ENCODE measurements at regions not wholly inside any gene's neighbourhood (a gene's known extent, or its start where the extent isn't known, plus 50 kb on each side); places are given as distances from the start of the nearest gene placed in this dataset.

- no peak overlapping the region for H3K27ac Mint-ChIP-seq
- no peaks in the 10 kb centered on the region for H3K36me3 Mint-ChIP-seq (ENCODE audit: low read depth)
- no peak for DNase-seq
- H3K9me3 Mint-ChIP-seq = no peaks in the 10 kb centered on the region
- H3K4me1 Mint-ChIP-seq = no peaks in the 10 kb centered on the region
- H3K4me3 Mint-ChIP-seq = no peak overlapping the region
- ChIA-PET CTCF (no interaction called here), POLR2A (no interaction called here)
- H3K27me3 Mint-ChIP-seq = peaks cover 47% of the 10 kb centered on the region
These were observed 510.3 kb downstream of the BRD1 start for GRCh38 chr22:49317369-49317768.

- POLR2A ChIA-PET = no interaction called here
- DNase-seq = no peak
These were observed 515.1 kb downstream of the BRD1 start for GRCh38 chr22:49312601-49313000.

GRCh38 chr22:49310354-49310753, 517.3 kb downstream of the BRD1 start:
- Mint-ChIP-seq H3K36me3 (ENCODE audit: low read depth) (no peaks in the 10 kb centered on the region), H3K4me1 (no peaks in the 10 kb centered on the region), H3K27ac (no peak overlapping the region), H3K4me3 (no peak overlapping the region), H3K27me3 (peaks cover 24% of the 10 kb centered on the region), H3K9me3 (no peaks in the 10 kb centered on the region)
- no peak for DNase-seq
- CTCF ChIA-PET = no interaction called here
- POLR2A ChIA-PET = no interaction called here

More at GRCh38 chr22:49312601-49313000, 515.1 kb downstream of the BRD1 start:
- Mint-ChIP-seq H3K4me3 (no peak overlapping the region), H3K4me1 (no peaks in the 10 kb centered on the region), H3K36me3 (ENCODE audit: low read depth) (no peaks in the 10 kb centered on the region), H3K27ac (no peak overlapping the region), H3K9me3 (no peaks in the 10 kb centered on the region), H3K27me3 (peaks cover 34% of the 10 kb centered on the region)
- CTCF ChIA-PET = no interaction called here

- ChIA-PET CTCF (no interaction called here), POLR2A (no interaction called here)
- Mint-ChIP-seq H3K4me1 (no peaks in the 10 kb centered on the region), H3K27ac (no peak overlapping the region), H3K4me3 (no peak overlapping the region), H3K27me3 (peaks cover 14% of the 10 kb centered on the region), H3K9me3 (no peaks in the 10 kb centered on the region), H3K36me3 (ENCODE audit: low read depth) (no peaks in the 10 kb centered on the region)
- DNase-seq = no peak
These were observed 519.4 kb downstream of the BRD1 start for GRCh38 chr22:49308300-49308699.

- no peak for DNase-seq
- H3K4me1 Mint-ChIP-seq = no peaks in the 10 kb centered on the region
- H3K27me3 Mint-ChIP-seq = peaks cover 10% of the 10 kb centered on the region
- no peaks in the 10 kb centered on the region for H3K9me3 Mint-ChIP-seq
- no peak overlapping the region for H3K27ac Mint-ChIP-seq
- H3K4me3 Mint-ChIP-seq = no peak overlapping the region
- H3K36me3 Mint-ChIP-seq (ENCODE audit: low read depth) = no peaks in the 10 kb centered on the region
- POLR2A ChIA-PET = no interaction called here
- CTCF ChIA-PET = no interaction called here
These were observed 519.8 kb downstream of the BRD1 start for GRCh38 chr22:49307870-49308269.

GRCh38 chr22:49307481-49307830, 520.2 kb downstream of the BRD1 start:
- ChIA-PET CTCF (no interaction called here), POLR2A (no interaction called here)
- Mint-ChIP-seq H3K9me3 (no peaks in the 10 kb centered on the region), H3K4me1 (no peaks in the 10 kb centered on the region), H3K27me3 (peaks cover 7% of the 10 kb centered on the region), H3K4me3 (no peak overlapping the region), H3K27ac (no peak overlapping the region), H3K36me3 (ENCODE audit: low read depth) (no peaks in the 10 kb centered on the region)
- DNase-seq = no peak

GRCh38 chr22:49306632-49307480, 520.8 kb downstream of the BRD1 start:
- no peaks in the 10 kb centered on the region for H3K36me3 Mint-ChIP-seq (ENCODE audit: low read depth)

GRCh38 chr22:49305966-49306631, 521.6 kb downstream of the BRD1 start:
- no peak overlapping the region for H3K27ac Mint-ChIP-seq
- H3K4me3 Mint-ChIP-seq = no peak overlapping the region
- POLR2A ChIA-PET = no interaction called here
- no peaks in the 10 kb centered on the region for H3K36me3 Mint-ChIP-seq (ENCODE audit: low read depth)
- CTCF ChIA-PET = no interaction called here
- H3K4me1 Mint-ChIP-seq = no peaks in the 10 kb centered on the region
- peaks cover 7% of the 10 kb centered on the region for H3K27me3 Mint-ChIP-seq
- no peaks in the 10 kb centered on the region for H3K9me3 Mint-ChIP-seq
- DNase-seq = no peak

More at GRCh38 chr22:49306632-49307480, 520.8 kb downstream of the BRD1 start:
- ChIA-PET CTCF (no interaction called here), POLR2A (no interaction called here)
- no peak overlapping the region for H3K27ac Mint-ChIP-seq
- no peaks in the 10 kb centered on the region for H3K9me3 Mint-ChIP-seq
- no peak for DNase-seq
- no peak overlapping the region for H3K4me3 Mint-ChIP-seq
- H3K27me3 Mint-ChIP-seq = peaks cover 7% of the 10 kb centered on the region
- H3K4me1 Mint-ChIP-seq = no peaks in the 10 kb centered on the region

GRCh38 chr22:49305214-49305965, 522.3 kb downstream of the BRD1 start:
- H3K36me3 Mint-ChIP-seq (ENCODE audit: low read depth) = no peaks in the 10 kb centered on the region
- no peak overlapping the region for H3K27ac Mint-ChIP-seq
- ChIA-PET POLR2A (interaction anchor here (0.6 kb wide), 1 partner anchor 1134 kb away, joined by 4 read pairs; no protein-coding TSS in a partner anchor), CTCF (interaction anchor here (0.6 kb wide), 1 partner anchor 19 kb away, joined by 3 read pairs; no protein-coding TSS in a partner anchor)
- peak; percentile 46 for DNase-seq
- no peaks in the 10 kb centered on the region for H3K9me3 Mint-ChIP-seq
- no peaks in the 10 kb centered on the region for H3K4me1 Mint-ChIP-seq
- H3K4me3 Mint-ChIP-seq = no peak overlapping the region
- peaks cover 5% of the 10 kb centered on the region for H3K27me3 Mint-ChIP-seq

- no peak overlapping the region for H3K27ac Mint-ChIP-seq
- POLR2A ChIA-PET = no interaction called here
- H3K9me3 Mint-ChIP-seq = no peaks in the 10 kb centered on the region
- H3K36me3 Mint-ChIP-seq (ENCODE audit: low read depth) = no peaks in the 10 kb centered on the region
- H3K4me1 Mint-ChIP-seq = no peaks in the 10 kb centered on the region
- CTCF ChIA-PET = no interaction called here
- no peaks in the 10 kb centered on the region for H3K27me3 Mint-ChIP-seq
- H3K4me3 Mint-ChIP-seq = no peak overlapping the region
- no peak for DNase-seq
These were observed 523.8 kb downstream of the BRD1 start for GRCh38 chr22:49303781-49304461.

GRCh38 chr22:49303061-49303735, 524.5 kb downstream of the BRD1 start:
- Mint-ChIP-seq H3K36me3 (ENCODE audit: low read depth) (no peaks in the 10 kb centered on the region), H3K4me3 (no peak overlapping the region), H3K27ac (no peak overlapping the region), H3K9me3 (no peaks in the 10 kb centered on the region), H3K4me1 (no peaks in the 10 kb centered on the region), H3K27me3 (no peaks in the 10 kb centered on the region)
- CTCF ChIA-PET = no interaction called here
- POLR2A ChIA-PET = no interaction called here
- no peak for DNase-seq

- Mint-ChIP-seq H3K4me3 (no peak overlapping the region), H3K4me1 (no peaks in the 10 kb centered on the region), H3K9me3 (no peaks in the 10 kb centered on the region), H3K36me3 (ENCODE audit: low read depth) (no peaks in the 10 kb centered on the region), H3K27me3 (no peaks in the 10 kb centered on the region), H3K27ac (no peak overlapping the region)
- no peak for DNase-seq
- POLR2A ChIA-PET = no interaction called here
- CTCF ChIA-PET = no interaction called here
These were observed 525.1 kb downstream of the BRD1 start for GRCh38 chr22:49302530-49302929.

- Mint-ChIP-seq H3K27me3 (no peaks in the 10 kb centered on the region), H3K4me1 (no peaks in the 10 kb centered on the region), H3K4me3 (no peak overlapping the region), H3K36me3 (ENCODE audit: low read depth) (no peaks in the 10 kb centered on the region), H3K9me3 (no peaks in the 10 kb centered on the region), H3K27ac (no peak overlapping the region)
- no peak for DNase-seq
- ChIA-PET CTCF (no interaction called here), POLR2A (no interaction called here)
These were observed 525.6 kb downstream of the BRD1 start for GRCh38 chr22:49302150-49302460.

Data from activated CD4-positive, alpha-beta T cell treated with anti-CD3 and anti-CD28 coated beads, Interleukin-2, amount 10 ng/mL, durations not matched to agents 7 days and 5 days (primary cell).